ENCODE measurements at regions not wholly inside any gene's neighbourhood (a gene's known extent, or its start where the extent isn't known, plus 50 kb on each side); places are given as distances from the start of the nearest gene placed in this dataset.

DNA sequence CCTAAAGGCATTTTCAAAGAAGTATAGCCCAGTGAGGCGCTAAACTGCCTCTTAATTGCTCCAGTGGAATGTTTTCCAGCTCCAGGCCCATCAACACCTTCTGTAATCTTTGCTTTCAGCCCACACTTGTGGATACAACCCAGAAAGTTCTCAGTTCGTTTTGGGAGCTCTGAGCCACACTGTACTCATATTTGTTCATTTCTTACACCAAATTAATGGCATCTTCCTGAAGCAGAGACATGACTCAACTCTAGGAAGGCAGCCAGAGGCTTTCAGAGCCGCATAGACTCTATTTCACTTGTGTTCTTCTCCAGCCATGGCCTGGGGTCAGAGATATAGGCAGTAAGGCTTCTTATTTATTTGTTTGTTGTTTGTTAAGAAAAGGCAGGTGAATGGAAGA, 175.5 kb upstream of the NCAM1 start:
- no peaks in the 10 kb centered on the region for H3K27me3 ChIP-seq (ENCODE audit: control insufficient read depth, insufficient read depth, low read length)
- H3K9me3 ChIP-seq (ENCODE audit: control insufficient read depth, low read length) = no peaks in the 10 kb centered on the region
- no peak overlapping the region for H3K4me3 ChIP-seq (ENCODE audit: low read depth, low read length)
- no peak overlapping the region for H2AFZ ChIP-seq
- H3K9ac ChIP-seq = no peak overlapping the region
- no peaks in the 10 kb centered on the region for H3K79me2 ChIP-seq
- H3K27ac ChIP-seq = no peak overlapping the region
- H3K4me2 ChIP-seq (ENCODE audit: low read length) = no peak overlapping the region
- no peaks in the 10 kb centered on the region for H3K4me1 ChIP-seq
- TF ChIP-seq, protein P1, sequence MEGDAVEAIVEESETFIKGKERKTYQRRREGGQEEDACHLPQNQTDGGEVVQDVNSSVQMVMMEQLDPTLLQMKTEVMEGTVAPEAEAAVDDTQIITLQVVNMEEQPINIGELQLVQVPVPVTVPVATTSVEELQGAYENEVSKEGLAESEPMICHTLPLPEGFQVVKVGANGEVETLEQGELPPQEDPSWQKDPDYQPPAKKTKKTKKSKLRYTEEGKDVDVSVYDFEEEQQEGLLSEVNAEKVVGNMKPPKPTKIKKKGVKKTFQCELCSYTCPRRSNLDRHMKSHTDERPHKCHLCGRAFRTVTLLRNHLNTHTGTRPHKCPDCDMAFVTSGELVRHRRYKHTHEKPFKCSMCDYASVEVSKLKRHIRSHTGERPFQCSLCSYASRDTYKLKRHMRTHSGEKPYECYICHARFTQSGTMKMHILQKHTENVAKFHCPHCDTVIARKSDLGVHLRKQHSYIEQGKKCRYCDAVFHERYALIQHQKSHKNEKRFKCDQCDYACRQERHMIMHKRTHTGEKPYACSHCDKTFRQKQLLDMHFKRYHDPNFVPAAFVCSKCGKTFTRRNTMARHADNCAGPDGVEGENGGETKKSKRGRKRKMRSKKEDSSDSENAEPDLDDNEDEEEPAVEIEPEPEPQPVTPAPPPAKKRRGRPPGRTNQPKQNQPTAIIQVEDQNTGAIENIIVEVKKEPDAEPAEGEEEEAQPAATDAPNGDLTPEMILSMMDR (IDR thresholded peaks at IDR 0.05) = no peak
- no peaks in the 10 kb centered on the region for H3K36me3 ChIP-seq (ENCODE audit: control insufficient read depth, insufficient read depth, low read length)

DNA sequence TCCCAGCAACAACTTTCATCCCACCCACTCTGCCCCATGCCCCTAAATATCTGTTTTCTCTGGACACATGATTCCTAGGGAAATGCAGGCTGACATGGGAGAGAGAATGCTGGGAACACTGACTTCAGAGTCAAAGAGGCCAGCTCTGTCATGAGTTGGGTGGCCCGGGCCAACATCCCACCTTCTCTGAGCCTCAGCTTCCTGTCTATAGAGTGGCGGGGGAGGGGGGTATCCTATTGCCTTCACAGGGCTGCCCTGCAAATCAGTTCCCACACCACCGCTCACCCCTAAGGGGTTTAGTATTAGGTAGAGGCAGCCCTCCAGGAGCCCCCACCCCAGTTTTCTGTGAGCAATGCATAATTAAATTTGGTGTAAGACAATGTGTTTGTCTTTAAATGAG, 175.0 kb upstream of the NCAM1 start:
- TF ChIP-seq, protein P1 (IDR thresholded peaks at IDR 0.05) = no peak
- Histone ChIP-seq H3K27ac (no peak overlapping the region), H3K4me3 (ENCODE audit: low read depth, low read length) (no peak overlapping the region), H2AFZ (no peak overlapping the region), H3K4me2 (ENCODE audit: low read length) (no peak overlapping the region), H3K9me3 (ENCODE audit: control insufficient read depth, low read length) (no peaks in the 10 kb centered on the region), H3K9ac (no peak overlapping the region), H3K36me3 (ENCODE audit: control insufficient read depth, insufficient read depth, low read length) (no peaks in the 10 kb centered on the region), H3K27me3 (ENCODE audit: control insufficient read depth, insufficient read depth, low read length) (no peaks in the 10 kb centered on the region), H3K79me2 (no peaks in the 10 kb centered on the region), H3K4me1 (no peaks in the 10 kb centered on the region)

DNA sequence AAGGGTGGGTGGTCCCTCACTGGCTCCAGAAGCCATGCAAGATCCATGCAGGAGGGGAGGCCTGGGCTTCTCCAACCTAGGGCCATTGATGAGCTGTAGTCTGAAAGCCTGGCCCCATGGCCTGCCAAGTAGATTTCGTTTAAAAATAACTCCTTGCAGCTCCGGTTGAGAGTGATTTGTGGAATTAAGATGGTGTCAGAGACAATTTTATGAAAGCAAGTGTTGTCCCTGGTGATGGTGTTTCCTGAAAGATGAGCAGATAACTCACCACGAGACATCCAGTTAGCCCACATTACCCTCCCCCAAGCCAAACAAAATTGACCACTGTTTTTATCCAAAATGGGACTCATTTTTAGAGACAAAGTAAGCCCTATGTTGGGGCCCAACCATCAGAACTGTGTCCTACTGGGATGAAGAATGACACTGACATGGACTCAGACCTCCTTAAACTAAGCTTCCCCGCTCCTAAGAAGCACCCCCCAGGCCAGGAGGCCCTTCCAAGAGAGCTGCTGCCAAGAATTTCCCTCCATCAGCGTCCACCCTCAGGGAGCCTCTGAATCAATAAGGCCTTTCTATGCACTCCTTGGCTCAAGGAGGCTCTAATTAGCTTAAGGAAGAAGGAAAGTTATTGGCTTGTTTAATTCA, 174.2 kb upstream of the NCAM1 start:
- Histone ChIP-seq H3K9ac (no peak overlapping the region), H3K4me2 (ENCODE audit: low read length) (no peak overlapping the region), H2AFZ (no peak overlapping the region), H3K79me2 (no peaks in the 10 kb centered on the region), H3K4me1 (no peaks in the 10 kb centered on the region), H3K27ac (no peak overlapping the region), H3K4me3 (ENCODE audit: low read depth, low read length) (no peak overlapping the region), H3K9me3 (ENCODE audit: control insufficient read depth, low read length) (no peaks in the 10 kb centered on the region), H3K36me3 (ENCODE audit: control insufficient read depth, insufficient read depth, low read length) (no peaks in the 10 kb centered on the region), H3K27me3 (ENCODE audit: control insufficient read depth, insufficient read depth, low read length) (no peaks in the 10 kb centered on the region)
- TF ChIP-seq, protein P1 (IDR thresholded peaks at IDR 0.05) = no peak

DNA sequence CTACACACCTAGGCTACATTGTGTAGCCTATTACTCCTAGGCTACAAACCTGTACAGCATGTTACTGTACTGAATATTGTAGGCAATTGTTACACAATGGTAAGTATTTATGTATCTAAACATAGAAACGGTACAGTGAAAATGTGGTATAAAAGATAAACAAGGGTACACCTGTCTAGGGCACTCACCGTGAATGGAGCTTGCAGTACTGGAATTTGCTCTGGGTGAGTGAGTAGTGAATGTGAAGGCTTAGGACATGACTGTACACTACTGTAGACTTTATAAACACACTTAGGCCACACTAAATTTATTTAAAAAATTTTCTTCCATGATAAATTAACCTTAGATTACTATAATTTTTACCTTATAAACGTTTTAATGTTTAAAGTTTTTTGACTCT, 171.7 kb upstream of the NCAM1 start:
- Histone ChIP-seq H3K9me3 (ENCODE audit: control insufficient read depth, low read length) (no peaks in the 10 kb centered on the region), H3K9ac (no peak overlapping the region), H3K27me3 (ENCODE audit: control insufficient read depth, insufficient read depth, low read length) (no peaks in the 10 kb centered on the region), H3K79me2 (no peaks in the 10 kb centered on the region), H3K36me3 (ENCODE audit: control insufficient read depth, insufficient read depth, low read length) (no peaks in the 10 kb centered on the region), H3K4me1 (no peaks in the 10 kb centered on the region), H3K27ac (no peak overlapping the region), H3K4me2 (ENCODE audit: low read length) (no peak overlapping the region), H3K4me3 (ENCODE audit: low read depth, low read length) (no peak overlapping the region), H2AFZ (no peak overlapping the region)
- TF ChIP-seq, protein P1 (IDR thresholded peaks at IDR 0.05) = no peak

DNA sequence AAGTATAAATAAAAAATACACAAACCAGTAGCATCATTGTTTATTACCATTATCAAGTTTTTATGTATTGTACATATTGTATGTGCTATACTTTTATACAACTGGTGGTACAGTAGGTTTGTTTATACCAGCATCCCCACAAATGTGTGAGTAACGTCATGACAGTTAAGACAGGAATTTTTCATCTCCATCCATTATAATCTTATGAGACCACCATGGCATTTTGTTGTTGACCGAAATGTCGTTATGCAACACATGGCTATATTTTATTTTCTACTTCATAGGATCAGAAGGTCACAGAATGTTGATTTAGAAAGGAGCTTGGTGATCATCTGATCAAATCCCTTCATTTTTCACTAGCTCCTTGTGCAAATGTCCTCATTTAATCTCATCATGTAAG, 170.9 kb upstream of the NCAM1 start:
- Histone ChIP-seq H3K27me3 (ENCODE audit: control insufficient read depth, insufficient read depth, low read length) (no peaks in the 10 kb centered on the region), H3K79me2 (no peaks in the 10 kb centered on the region), H3K4me3 (ENCODE audit: low read depth, low read length) (no peak overlapping the region), H3K4me1 (no peaks in the 10 kb centered on the region), H2AFZ (no peak overlapping the region), H3K36me3 (ENCODE audit: control insufficient read depth, insufficient read depth, low read length) (no peaks in the 10 kb centered on the region), H3K9ac (no peak overlapping the region), H3K9me3 (ENCODE audit: control insufficient read depth, low read length) (no peaks in the 10 kb centered on the region), H3K4me2 (ENCODE audit: low read length) (no peak overlapping the region), H3K27ac (no peak overlapping the region)
- TF ChIP-seq, protein P1 (IDR thresholded peaks at IDR 0.05) = no peak
